K562 (cell line): ENCODE measurements at regions not wholly inside any gene's neighbourhood (a gene's known extent, or its start where the extent isn't known, plus 50 kb on each side); places are given as distances from the start of the nearest gene placed in this dataset.

Experiments used
- HDAC6 ChIP-seq: IDR thresholded peaks from 2 replicates; pipeline ENCODE4 v1.6.1; 2012; ENCODE audit warnings: low read depth, mild to moderate bottlenecking, control low read depth, inconsistent platforms, low read length, moderate library complexity
- POLR2A ChIP-seq: fragments of 450-650 bp; conservative IDR thresholded peaks from 2 replicates; pipeline ENCODE4 v1.6.1; 2016
- RBFOX2 ChIP-seq: fragments of 200-400 bp; formaldehyde crosslinking; IDR thresholded peaks from 2 replicates; pipeline ENCODE4 v1.6.1; 2017; ENCODE audit warnings: low read depth, mild to moderate bottlenecking, low read length, moderate library complexity
- SMC3 ChIP-seq: conservative IDR thresholded peaks from 2 replicates; pipeline ENCODE4 v1.6.1; 2011; ENCODE audit warnings: low read depth, low read length, improper control_type of control experiment; ENCODE audit not compliant: insufficient read depth
- TAF1 ChIP-seq: IDR thresholded peaks from 2 replicates; pipeline ENCODE4 v1.6.1; 2011; ENCODE audit warnings: mild to moderate bottlenecking, low read length, moderate library complexity; ENCODE audit not compliant: insufficient read depth, control insufficient read depth, severe bottlenecking; ENCODE audit errors: extremely low read depth
- TCF7L2 ChIP-seq: fragments of 150-350 bp; IDR thresholded peaks from 2 replicates; pipeline ENCODE4 v1.6.1; 2016; ENCODE audit warnings: low read depth, mild to moderate bottlenecking, low read length, moderate library complexity
- YY1 ChIP-seq, 3 experiments: IDR thresholded peaks; 2 replicates each; pipeline ENCODE4 v1.6.1; 2011; ENCODE audit warnings: low read length in 2 of 3, mild to moderate bottlenecking in 2 of 3, moderate library complexity in 2 of 3, borderline replicate concordance in 1 of 3, control low read depth in 1 of 3, low read depth in 1 of 3; ENCODE audit not compliant: insufficient read depth in 3 of 3, insufficient replicate concordance in 2 of 3, control insufficient read depth in 1 of 3, insufficient read length in 1 of 3; ENCODE audit errors: extremely low read depth in 1 of 3
- ZNF224 ChIP-seq: sonication (generic); formaldehyde crosslinking; IDR thresholded peaks from 2 replicates; pipeline ENCODE4 v1.8.0; 2022; ENCODE audit warnings: mild to moderate bottlenecking, missing genetic modification reagents
- TF ChIP-seq, protein P1 (sequence below), 3 experiments: IDR thresholded peaks in 2 of 3; conservative IDR thresholded peaks in 1 of 3; 2 replicates each; pipeline ENCODE4 v1.5.1; 2011 to 2012; ENCODE audit warnings: low read length in 3 of 3, mild to moderate bottlenecking in 3 of 3, control low read depth in 2 of 3, improper control_type of control experiment in 1 of 3, inconsistent platforms in 1 of 3, low read depth in 1 of 3, mixed read lengths in 1 of 3, moderate library complexity in 1 of 3; ENCODE audit not compliant: insufficient read depth in 2 of 3
- TF ChIP-seq, protein P2 (sequence below): sonication (generic); formaldehyde crosslinking; IDR thresholded peaks from 2 replicates; pipeline ENCODE4 v1.8.1; 2022; ENCODE audit warnings: missing genetic modification reagents

DNA sequence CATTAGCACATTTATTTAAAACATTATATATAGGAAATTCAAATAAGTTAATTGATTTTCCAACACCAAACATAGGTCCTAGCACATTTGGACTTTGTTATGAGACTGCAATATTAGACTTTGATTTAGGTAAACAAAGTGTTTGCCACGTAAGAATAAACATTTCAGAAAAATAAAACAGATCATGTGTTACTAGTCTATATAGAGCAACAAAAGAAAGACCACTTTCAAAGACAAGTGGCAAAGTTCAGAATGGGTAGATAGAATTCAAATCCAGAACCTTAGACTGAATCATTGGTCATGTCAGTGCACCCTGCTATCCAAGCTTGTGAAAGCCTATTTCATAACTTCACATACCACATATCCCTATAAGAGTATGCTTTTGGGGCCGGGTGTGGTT lies 66.7 kb upstream of the PRR20A start:
- TF ChIP-seq TCF7L2 (no peak), RBFOX2 (no peak), YY1 (IDR thresholded peaks at IDR 0.05; ENCODE audit: borderline replicate concordance in 1 of 3, control insufficient read depth in 1 of 3, extremely low read depth in 1 of 3, insufficient read depth in 3 of 3, insufficient read length in 1 of 3, insufficient replicate concordance in 2 of 3, low read depth in 1 of 3, low read length in 2 of 3) (no peak), POLR2A (no peak), TAF1 (no peak), SMC3 (no peak), ZNF224 (CRISPR knock-in tag) (no peak), HDAC6 (no peak)
- TF ChIP-seq, protein P1, sequence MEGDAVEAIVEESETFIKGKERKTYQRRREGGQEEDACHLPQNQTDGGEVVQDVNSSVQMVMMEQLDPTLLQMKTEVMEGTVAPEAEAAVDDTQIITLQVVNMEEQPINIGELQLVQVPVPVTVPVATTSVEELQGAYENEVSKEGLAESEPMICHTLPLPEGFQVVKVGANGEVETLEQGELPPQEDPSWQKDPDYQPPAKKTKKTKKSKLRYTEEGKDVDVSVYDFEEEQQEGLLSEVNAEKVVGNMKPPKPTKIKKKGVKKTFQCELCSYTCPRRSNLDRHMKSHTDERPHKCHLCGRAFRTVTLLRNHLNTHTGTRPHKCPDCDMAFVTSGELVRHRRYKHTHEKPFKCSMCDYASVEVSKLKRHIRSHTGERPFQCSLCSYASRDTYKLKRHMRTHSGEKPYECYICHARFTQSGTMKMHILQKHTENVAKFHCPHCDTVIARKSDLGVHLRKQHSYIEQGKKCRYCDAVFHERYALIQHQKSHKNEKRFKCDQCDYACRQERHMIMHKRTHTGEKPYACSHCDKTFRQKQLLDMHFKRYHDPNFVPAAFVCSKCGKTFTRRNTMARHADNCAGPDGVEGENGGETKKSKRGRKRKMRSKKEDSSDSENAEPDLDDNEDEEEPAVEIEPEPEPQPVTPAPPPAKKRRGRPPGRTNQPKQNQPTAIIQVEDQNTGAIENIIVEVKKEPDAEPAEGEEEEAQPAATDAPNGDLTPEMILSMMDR (IDR thresholded peaks at IDR 0.05 in 2 of 3, conservative IDR thresholded peaks at IDR 0.05 in 1 of 3; ENCODE audit: insufficient read depth in 2 of 3, low read depth in 1 of 3, low read length in 3 of 3), result no peak
- TF ChIP-seq, protein P2, sequence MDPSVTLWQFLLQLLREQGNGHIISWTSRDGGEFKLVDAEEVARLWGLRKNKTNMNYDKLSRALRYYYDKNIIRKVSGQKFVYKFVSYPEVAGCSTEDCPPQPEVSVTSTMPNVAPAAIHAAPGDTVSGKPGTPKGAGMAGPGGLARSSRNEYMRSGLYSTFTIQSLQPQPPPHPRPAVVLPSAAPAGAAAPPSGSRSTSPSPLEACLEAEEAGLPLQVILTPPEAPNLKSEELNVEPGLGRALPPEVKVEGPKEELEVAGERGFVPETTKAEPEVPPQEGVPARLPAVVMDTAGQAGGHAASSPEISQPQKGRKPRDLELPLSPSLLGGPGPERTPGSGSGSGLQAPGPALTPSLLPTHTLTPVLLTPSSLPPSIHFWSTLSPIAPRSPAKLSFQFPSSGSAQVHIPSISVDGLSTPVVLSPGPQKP (CRISPR knock-in tag), result no peak
